ENCODE measurements at regions not wholly inside any gene's neighbourhood (a gene's known extent, or its start where the extent isn't known, plus 50 kb on each side); places are given as distances from the start of the nearest gene placed in this dataset.

GRCh38 chr1:164949771-164950471, 390.9 kb downstream of the PBX1 start:
- H3K36me3 ChIP-seq (ENCODE audit: control insufficient read depth, low read length) = no peaks in the 10 kb centered on the region
- H3K27me3 ChIP-seq (ENCODE audit: control insufficient read depth, low read length) = no peaks in the 10 kb centered on the region
- H3K9me2 ChIP-seq (replicated peaks; ENCODE audit: control insufficient read depth, low read length) = no peaks in the 10 kb centered on the region
- H3K27ac ChIP-seq (ENCODE audit: low read depth, low read length) = no peak overlapping the region
- H3F3A ChIP-seq (ENCODE audit: control insufficient read depth, insufficient read depth) = no peaks in the 10 kb centered on the region
- H3K9me3 ChIP-seq (ENCODE audit: control insufficient read depth, insufficient read depth, low read length) = no peaks in the 10 kb centered on the region; the same call in 1 of the 2 replicates
- no peaks in the 10 kb centered on the region for H3K79me2 ChIP-seq (ENCODE audit: control insufficient read depth, low read length)
- no peaks in the 10 kb centered on the region for H3K4me1 ChIP-seq (ENCODE audit: control insufficient read depth, low read length)
- no peak for TF ChIP-seq EZH2phosphoT487 (IDR thresholded peaks at IDR 0.05; ENCODE audit: borderline replicate concordance, low read length)
- no peak for TF ChIP-seq CTCF (IDR thresholded peaks at IDR 0.05; ENCODE audit: low read depth, low read length, poor library complexity, severe bottlenecking)
- no peak overlapping the region for H3K4me3 ChIP-seq (ENCODE audit: low read length)
- no peaks in the 10 kb centered on the region for H4K20me1 ChIP-seq (ENCODE audit: control insufficient read depth, insufficient read depth, low read depth, low read length)
- no peak overlapping the region for H3K4me2 ChIP-seq (ENCODE audit: low read length)

- H3K9me2 ChIP-seq (replicated peaks; ENCODE audit: control insufficient read depth, low read length) = no peaks in the 10 kb centered on the region
- H3K4me1 ChIP-seq (ENCODE audit: control insufficient read depth, low read length) = no peaks in the 10 kb centered on the region
- H3K36me3 ChIP-seq (ENCODE audit: control insufficient read depth, low read length) = no peaks in the 10 kb centered on the region
- H3K27ac ChIP-seq (ENCODE audit: low read depth, low read length) = no peak overlapping the region
- no peak overlapping the region for H3K4me2 ChIP-seq (ENCODE audit: low read length)
- H3K27me3 ChIP-seq (ENCODE audit: control insufficient read depth, low read length) = no peaks in the 10 kb centered on the region
- H3F3A ChIP-seq (ENCODE audit: control insufficient read depth, insufficient read depth) = no peaks in the 10 kb centered on the region
- no peaks in the 10 kb centered on the region for H4K20me1 ChIP-seq (ENCODE audit: control insufficient read depth, insufficient read depth, low read depth, low read length)
- H3K4me3 ChIP-seq (ENCODE audit: low read length) = no peak overlapping the region
- TF ChIP-seq EZH2phosphoT487 (IDR thresholded peaks at IDR 0.05; ENCODE audit: borderline replicate concordance, low read length) = no peak
- TF ChIP-seq CTCF (IDR thresholded peaks at IDR 0.05; ENCODE audit: low read depth, low read length, poor library complexity, severe bottlenecking) = no peak
- H3K9me3 ChIP-seq (ENCODE audit: control insufficient read depth, insufficient read depth, low read length) = no peaks in the 10 kb centered on the region; the same call in 1 of the 2 replicates
- H3K79me2 ChIP-seq (ENCODE audit: control insufficient read depth, low read length) = no peaks in the 10 kb centered on the region
These were observed 389.1 kb downstream of the PBX1 start for GRCh38 chr1:164948101-164948500.

- Histone ChIP-seq H3K4me2 (ENCODE audit: low read length) (no peak overlapping the region), H3F3A (ENCODE audit: control insufficient read depth, insufficient read depth) (no peaks in the 10 kb centered on the region), H3K27me3 (ENCODE audit: control insufficient read depth, low read length) (no peaks in the 10 kb centered on the region), H3K79me2 (ENCODE audit: control insufficient read depth, low read length) (no peaks in the 10 kb centered on the region), H3K9me3 (ENCODE audit: control insufficient read depth, insufficient read depth, low read length) (no peaks in the 10 kb centered on the region), H3K27ac (ENCODE audit: low read depth, low read length) (no peak overlapping the region), H3K4me1 (ENCODE audit: control insufficient read depth, low read length) (no peaks in the 10 kb centered on the region), H3K9me2 (replicated peaks; ENCODE audit: control insufficient read depth, low read length) (no peaks in the 10 kb centered on the region), H4K20me1 (ENCODE audit: control insufficient read depth, insufficient read depth, low read depth, low read length) (no peaks in the 10 kb centered on the region), H3K36me3 (ENCODE audit: control insufficient read depth, low read length) (no peaks in the 10 kb centered on the region), H3K4me3 (ENCODE audit: low read length) (no peak overlapping the region)
- no peak for TF ChIP-seq CTCF (IDR thresholded peaks at IDR 0.05; ENCODE audit: low read depth, low read length, poor library complexity, severe bottlenecking)
- TF ChIP-seq EZH2phosphoT487 (IDR thresholded peaks at IDR 0.05; ENCODE audit: borderline replicate concordance, low read length) = no peak
These were observed 378.3 kb downstream of the PBX1 start for GRCh38 chr1:164937291-164937690.
